Stimulated activated CD4-positive, alpha-beta T cell treated with anti-CD3 and anti-CD28 coated beads, TNF-alpha, amount 100 ng/mL, for 48 hours (primary cell): ENCODE measurements at regions not wholly inside any gene's neighbourhood (a gene's known extent, or its start where the extent isn't known, plus 50 kb on each side); places are given as distances from the start of the nearest gene placed in this dataset.

Experiments used
- DNase-seq, 3 donors: peaks; one replicate each; pipeline ENCODE4 v3.0.0-alpha.2; 2020; ENCODE audit warnings: low read depth in 3 of 3

DNA sequence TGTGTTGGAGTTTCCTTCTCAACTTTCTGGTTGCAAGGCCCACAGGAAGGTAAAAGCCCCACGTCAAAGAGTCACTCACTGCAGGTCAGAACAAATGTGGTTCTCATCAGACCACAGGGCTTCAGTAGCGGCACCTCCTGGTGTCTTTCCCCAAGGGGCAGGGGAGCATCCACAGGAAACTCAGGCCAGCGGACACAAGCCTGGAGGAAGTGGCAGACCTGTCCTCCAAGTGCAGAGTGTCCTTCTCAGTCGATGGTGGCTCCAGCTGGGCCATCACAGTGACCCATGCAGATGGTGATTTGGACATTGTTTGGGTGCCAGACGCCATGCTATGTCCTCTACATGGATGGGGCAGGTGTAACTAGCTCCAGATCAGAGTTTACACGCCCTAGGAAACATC, 84.9 kb downstream of the ACKR3 start:
- no peak for DNase-seq

DNA sequence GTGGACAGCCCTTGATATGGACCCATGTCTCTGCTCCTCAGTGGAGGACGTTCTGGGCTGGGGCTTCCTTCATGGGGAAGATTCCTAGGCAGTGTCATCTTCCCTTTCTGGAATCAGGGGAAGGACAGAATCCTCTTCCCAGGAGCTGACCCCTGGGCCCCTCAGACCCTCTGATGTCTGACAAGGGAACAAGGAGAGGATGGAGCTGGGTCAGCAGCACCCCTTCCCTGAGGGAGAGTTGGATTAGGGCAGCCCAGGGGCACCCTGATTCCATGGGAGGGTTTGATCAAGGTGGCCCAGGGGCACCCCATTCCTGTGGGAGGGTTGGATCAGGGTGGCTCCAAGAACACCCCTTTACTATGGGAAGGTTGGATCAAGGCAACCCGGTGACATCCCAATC, 86.5 kb downstream of the ACKR3 start:
- DNase-seq: no peak

DNA sequence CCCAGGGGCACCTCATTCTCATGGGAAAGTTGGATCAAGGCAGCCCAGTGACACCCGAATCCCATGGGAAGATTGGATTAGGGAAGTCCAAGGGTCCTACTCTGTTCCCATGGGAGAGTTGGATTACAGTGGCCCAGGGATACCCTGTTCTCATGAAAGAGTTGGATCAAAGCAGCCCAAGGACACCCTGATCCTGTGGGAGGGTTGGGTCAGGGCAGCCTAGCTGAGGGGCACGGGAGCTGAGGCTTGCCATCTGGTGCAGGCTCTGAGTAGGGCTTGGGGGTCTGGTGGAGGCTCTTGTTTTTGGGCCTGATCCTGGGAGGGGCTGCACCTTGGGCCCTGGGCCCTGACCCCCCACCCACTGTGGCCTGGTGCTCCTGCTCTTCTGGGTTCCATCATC, 87.1 kb downstream of the ACKR3 start:
- no peak for DNase-seq

DNA sequence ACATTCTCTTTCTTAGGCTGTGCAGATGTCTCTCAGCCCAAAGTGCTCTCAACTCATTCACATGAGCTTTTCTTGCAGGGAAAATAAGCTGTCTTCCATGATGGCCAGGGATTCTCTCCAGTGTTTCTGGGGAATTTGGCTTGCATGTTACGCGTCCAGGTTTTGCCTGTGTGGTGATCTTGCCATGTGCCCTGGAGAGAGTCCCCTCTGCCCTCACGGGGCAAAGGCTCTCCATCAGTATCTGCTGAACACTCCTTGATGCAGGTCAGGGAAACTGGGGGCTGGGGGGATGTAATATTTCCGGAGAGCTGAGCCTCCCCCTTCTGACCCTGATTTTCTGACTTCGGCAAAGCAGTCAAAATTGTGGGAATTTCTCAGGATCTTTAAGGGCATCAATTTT, 87.6 kb downstream of the ACKR3 start:
- DNase-seq: no peak

DNA sequence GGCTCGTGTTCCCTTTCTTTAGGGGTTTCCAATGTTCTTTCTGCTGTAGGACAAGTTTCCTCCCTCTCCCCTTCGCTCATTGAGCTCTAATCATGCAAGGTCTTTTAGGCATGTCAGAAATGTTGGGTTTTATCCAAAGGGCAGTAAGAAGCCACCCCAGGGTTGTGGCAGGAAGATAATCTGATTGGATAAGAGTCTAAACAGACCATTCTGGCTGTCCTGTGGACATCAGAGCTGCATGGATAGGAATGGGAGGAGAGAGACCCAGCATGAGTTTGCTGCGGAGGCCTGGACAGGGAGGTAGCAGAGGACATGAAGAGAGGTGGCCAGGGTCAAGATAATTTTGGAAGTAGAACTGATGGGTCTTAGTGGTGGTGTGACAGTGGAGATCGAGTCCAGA, 88.2 kb downstream of the ACKR3 start:
- DNase-seq: no peak

DNA sequence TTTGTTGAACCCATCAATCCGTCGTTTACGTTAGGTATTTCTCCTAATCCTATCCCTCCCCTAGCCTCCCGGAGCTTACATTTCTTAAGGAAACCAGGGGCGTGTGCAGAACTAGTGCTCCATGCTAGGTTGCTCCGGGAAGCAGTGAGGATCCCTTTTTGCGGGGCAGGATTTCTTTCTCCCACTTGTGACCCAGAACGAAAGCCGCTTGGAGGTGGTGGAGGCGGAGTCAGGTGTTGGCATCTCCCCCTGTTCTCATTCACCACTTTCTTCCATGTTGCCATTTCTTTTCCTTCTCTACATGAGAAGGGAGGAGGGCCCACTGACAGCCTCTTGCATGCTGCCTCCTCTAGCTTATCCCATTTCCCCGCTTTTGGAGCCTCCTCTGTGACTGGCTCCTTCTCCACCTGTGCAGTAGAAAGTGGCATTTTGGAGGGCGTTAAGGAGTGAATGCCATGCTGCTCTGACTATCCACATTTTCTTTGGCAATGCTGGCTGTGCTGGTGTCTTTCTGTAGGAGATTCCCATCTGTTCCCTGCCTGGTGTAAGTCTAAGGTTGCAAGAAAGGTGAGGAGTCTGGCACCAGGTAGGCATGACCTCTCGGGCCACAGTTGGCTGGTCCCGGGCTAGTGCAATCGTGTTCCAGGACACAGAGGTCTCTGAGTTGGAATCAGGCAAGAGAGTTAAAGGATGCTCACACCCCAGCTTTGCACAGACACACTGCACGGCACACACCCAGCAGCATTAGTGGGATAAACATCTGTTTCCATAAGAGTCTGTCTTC, 89.5 kb downstream of the ACKR3 start:
- DNase-seq: no peak

DNA sequence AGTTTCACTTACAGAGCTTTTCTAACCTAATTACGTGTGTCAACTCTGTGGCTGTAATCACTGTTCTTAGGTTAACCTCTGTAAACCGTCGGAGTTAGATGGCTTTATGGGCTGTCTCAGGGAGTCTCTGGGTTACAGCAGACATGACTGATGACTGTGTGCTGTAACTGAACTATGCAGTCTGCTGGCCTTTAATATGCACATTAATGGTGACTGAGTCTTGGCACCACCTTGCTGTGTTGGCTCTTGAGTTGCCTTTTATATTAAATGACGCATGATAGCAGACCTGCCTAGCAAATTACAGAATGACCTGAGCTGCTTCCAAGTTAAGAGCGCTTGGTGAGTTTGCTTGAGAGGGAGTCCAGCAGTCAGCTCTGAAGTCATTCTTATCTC, 90.1 kb downstream of the ACKR3 start:
- DNase-seq: no peak

DNA sequence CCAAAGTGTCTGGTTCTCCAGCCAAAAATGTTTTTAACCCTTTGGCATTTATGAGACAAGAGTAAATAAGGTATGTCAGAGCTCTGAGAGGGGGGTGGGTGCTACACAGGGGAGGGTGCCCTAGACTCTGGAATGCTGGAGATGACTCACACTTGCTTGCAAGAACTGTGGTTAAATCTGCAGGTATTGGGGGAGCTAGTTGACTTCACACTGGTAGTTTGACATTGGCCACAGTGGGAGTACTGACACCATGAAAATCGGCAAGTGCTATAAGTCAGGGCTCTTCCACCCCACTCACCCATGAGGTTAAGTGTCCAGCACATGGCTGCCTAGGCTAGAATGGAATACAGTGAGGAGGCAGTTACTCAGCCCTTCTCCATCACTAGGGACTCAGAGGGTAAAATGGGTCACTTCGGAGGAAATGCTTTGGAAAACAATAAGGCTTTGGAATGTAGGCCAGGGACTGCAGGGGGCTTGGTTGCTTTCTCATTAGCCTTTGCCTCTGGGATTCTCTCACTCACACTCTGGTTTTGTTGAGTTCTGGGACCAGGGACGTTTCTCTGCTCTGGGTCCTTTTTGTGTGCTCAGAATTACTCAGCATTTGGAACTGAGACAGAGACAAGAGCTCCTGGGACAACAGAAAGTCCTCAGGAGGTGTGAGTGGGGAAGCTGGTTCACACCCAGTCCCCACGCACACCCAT, 91.6 kb downstream of the ACKR3 start:
- no peak for DNase-seq

DNA sequence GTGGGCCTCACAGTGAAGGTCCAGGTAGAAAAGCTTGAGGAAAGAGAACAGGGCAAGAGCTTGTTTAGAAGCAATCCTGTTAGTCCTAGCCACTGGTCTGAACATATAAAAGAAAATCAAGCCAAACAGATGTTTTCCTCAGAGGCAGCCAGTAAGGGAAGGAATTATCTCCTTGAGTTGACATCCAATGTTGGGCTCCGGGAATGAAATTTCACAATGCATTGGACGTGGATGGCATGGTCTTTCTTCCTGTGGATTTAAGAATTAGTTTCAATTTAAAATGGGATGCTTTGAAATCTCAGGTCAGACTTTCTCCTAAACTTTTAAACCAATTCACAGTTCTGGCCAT, 92.1 kb downstream of the ACKR3 start:
- no peak for DNase-seq

DNA sequence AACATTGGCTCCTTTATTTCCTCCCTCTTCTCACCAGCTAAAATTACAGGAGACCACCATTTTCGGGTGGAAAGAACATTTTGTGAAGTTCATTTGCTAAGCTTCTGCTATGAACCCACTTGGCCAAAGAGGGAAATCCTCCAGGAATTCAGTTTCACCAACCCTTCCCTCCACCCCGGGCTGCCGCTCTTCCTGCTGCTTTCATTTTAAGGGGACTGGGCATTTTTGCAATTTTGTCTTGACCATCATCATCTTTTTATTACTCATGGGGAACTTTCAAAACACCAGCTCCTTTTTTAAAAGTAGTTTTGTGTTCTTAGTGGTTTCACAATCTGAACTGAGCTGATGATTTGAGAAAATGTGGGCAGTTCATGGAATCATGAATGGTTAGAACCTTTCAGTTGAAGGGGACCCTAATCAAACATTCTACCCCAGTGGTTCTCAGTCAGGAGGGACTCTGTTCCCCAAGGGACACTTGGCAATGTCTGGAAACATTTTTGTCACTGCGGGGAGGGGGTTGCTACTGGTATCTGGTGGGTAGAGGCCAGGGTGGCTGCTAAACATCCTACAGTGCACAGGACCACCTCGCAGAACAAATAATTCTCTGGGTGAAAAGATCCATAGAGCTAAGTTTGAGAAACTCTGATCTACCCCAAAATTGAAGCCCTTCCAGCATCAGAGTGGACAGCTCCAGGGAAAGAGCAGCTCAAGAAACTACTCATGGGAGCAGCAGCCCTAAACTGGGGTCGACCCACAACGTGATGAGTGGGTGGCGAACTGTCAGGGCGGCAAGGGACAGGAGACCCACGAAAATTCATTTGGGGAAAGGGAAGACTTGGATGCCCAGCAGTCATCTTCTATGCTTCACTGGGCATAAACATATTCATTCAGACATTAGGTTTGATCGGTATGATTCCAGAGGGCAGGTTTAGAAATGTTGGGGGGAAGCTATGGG, 92.9 kb downstream of the ACKR3 start:
- DNase-seq: no peak

DNA sequence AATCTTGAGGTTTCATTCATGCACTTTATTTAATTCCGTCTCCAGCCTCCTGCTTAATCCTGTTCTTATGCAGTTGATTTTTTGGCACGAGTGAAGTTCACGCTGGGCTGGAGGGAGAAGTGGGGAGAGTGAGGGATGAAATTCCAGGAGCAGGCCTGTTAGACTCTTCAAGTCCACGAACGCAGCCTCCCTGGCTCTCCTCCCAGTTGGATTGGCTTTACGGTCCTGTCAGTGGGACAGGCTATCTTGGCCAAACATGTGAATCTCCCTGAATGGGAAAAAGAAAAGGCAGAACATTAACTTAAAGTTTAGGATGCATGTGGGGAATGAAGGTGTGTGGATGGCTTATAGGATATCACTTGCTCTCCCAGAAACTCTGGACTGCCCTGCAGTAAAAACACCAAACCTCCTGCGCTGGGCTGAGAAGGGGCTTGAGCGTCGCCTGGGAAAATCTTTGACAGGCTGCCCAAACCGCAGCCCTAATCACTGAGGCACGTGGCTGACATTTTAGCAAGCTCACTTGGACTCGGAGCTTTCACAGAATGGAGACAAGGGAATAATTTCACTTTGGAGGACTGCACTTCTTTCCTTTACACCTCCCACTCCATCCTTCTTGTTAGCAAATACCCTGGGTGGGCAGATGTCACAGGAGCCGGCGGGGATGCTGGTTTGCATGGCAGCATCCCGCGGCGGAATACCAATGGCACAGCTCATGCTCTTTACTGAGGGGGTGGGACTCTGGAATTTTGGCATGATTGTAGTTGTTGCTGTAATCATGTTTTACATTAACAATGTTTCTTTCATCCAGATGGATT, 93.9 kb downstream of the ACKR3 start:
- no peak for DNase-seq

DNA sequence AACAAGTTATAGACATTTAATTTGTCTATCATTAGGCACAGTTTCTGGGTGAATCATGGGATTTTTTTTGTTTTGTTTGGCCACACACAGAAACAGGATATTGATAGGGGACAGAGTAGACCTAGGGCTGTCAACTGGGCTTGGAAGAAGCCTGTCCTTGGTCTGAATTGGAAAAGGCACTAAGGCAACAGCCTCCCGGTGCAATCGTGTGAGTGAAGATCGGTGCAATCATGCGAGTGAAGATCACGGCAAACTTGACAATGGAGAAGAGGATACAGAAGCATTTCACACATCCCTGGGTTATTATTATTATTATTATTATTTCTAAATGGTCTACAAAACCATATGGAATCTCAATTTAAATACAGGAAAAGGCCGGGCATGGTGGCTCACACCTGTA, 94.5 kb downstream of the ACKR3 start:
- no peak for DNase-seq

DNA sequence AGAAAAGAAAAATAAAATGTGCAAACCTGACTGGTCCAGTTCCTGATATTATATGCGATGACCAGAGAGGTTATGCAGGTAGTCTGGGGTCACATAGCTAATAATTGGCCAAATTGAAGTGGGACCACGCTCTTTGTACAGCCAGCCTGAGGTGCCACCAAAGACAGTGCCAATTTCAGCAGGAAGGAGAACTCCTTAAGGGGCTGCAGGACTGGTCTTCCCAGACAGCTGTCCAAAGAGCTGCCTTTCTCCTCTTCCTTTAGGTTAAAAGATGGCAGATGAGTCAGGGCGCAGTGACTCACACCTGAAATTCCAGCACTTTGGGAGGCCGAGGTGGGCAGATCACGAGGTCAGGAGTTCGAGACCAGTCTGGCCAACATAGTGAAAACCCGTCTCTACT, 95.5 kb downstream of the ACKR3 start:
- no peak for DNase-seq

DNA sequence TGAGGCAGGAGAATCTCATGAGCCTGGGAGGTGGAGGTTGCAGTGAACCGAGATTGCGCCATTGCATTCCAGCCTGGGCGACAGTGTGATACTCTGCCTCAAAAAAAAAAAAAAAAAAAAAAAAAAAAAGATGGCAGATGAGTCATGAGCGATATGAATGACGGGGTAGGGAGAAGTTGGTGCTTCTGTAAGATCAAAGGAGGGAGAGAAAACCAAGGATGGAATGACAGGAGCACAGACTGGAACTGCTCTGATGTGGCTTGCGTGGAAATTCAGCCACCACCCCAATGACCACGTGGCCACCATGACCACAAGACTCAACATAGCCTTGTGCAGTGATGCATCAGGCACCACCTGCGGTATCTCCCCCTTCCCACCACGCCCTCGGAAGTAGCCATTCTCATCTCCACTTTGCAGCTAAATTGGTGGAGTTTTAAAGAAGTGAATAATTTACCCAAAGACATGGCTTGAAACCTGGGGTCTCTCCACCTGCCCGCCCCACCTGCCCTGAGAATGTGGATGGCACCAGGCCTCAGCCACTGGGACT, 96.0 kb downstream of the ACKR3 start:
- no peak for DNase-seq

DNA sequence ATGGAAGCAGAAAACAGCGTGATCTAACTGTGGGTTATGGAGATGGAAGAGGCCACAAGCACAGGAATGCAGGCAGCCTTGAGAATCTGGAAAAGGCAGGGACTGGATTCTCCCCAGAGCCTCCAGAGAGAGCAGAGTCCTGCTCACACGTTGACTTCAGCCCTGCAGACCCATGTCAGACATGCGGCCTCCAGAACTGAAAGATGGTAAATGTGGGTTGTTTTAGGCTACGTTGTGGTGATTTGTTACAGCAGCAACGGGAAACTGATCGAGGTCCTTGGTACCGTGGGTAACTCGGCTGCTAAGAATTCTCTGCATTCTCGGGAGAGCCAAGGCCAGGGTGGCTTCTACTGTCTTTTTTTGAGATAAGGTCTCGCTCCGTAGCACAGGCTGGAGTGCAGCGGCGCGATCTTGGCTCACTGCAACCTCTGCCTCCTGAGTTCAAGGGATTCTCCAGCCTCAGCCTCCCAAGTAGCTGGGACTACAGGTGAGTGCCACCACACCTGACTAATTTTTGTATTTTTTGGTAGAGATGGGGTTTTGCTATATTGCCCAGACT, 97.1 kb downstream of the ACKR3 start:
- no peak for DNase-seq

DNA sequence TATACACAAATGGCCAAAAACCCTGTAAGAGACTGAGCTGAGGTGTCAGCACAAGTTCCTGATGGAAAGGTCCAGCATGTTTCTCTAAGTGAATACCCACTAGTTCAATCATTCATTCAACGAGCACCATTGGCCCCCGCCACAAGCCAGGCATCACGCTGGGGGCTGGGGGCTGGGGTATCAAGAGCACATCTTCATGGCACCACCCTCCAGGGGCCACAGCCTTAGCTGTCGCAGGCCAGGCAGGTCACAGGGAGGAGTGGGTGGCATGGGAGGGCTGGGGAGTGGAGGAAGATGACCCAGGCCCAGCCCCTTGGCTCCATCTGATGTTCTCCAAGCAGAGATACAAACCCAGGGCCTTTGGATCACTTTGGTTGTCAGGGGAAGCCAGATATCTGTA, 97.9 kb downstream of the ACKR3 start:
- DNase-seq: no peak

DNA sequence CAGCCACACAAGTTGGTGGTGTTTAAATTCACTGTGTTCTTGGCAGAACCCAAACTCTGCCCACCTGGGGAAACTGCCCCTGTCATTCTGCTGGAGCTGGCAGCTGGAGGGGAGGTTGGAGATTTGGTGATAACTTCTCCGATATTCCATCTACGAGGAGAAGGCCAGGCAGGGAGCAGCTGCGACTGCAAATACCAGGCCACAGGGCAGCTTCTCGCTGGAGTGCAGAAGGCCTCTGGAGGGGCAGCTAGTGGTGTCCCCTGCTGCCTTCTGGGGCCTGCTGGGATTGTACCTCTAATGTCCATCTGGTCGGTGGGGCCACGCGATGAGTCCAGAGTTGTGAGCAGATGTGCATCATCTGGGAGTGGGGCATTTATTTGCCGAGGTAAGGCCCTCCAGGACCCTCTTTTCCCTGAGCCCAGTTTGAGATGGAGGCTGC, 98.9 kb downstream of the ACKR3 start:
- DNase-seq: no peak

DNA sequence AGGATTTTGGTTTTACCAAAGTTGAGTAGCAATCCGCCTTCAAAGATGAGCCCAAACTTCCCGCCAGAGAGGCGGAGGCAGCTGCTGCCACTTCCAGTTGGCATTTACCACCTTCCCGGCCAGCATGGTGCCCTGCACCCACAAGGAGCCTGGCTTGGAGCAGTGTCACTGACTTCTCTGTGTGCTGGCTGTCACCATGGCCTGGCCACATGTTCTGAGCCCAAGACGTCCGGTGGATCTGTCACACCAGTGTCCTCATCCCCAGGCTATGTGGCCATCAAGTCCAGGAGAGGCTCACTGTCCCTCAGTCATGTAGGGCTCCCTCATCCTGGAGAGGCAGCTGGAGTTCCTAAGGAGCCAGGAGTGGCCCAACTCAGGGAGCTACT, 100.6 kb downstream of the ACKR3 start:
- DNase-seq: no peak

DNA sequence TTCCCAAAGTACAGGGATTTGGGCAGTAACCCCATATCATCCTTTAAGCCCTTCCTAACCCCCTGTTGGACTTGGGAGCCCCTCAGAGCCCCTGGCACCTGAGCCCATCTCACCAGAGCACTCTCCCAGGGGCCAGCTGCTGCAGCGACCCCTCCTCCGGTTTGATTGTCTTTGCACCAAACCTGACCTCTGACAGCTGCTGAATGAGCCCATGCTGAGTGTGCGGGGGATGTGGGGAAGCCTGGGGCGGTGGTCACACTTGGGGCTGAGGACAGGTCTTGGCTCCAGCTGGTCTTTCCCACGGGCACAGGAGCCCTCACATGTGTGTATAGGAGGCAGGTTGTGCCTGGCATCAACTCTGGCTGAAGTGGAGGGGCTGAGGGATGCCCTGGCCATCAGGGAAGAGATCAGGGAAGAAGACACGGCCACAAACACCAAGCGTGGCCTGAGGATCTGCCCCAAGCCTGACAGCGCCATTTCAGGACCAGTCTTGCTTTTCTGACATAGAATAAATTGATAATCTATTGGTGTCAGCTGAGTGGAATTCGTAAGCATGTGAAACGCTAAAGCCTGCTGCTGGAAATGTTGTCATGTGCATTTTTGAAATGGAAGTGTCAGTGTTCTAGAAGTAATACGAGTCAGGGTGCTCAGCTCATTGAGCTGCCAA, 102.4 kb downstream of the ACKR3 start:
- DNase-seq: no peak

DNA sequence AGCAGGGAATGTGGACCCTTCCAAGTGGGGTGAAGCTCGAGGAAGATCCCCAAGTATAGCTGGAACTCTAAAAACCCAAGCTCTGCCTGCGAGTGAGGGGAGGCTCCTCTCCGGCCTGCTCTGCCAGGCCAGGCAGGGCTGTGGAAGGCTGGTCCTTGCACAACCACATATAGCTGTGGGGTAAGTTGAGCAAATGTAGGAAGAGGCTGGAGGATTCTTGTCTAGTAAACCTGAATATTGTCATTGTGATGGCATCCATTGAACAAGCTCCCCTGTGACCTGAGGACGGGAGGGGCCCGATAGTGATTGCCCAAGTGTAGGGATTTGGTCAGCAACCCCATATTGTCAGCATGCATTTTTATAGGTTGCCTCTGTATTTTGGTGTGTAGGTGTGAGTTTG, 103.0 kb downstream of the ACKR3 start:
- DNase-seq: no peak
